H1 (cell line): ENCODE measurements at regions not wholly inside any gene's neighbourhood (a gene's known extent, or its start where the extent isn't known, plus 50 kb on each side); places are given as distances from the start of the nearest gene placed in this dataset.

Experiments
- FOSL1 ChIP-seq: IDR thresholded peaks from 2 replicates; pipeline ENCODE4 v1.6.1; 2011; ENCODE audit warnings: mild to moderate bottlenecking, low read depth, low read length, moderate library complexity; ENCODE audit not compliant: insufficient read depth
- JUN ChIP-seq: IDR thresholded peaks from 2 replicates; pipeline ENCODE4 v1.6.1; 2011; ENCODE audit warnings: low read depth, mild to moderate bottlenecking, improper control_type of control experiment, low read length
- TAF1 ChIP-seq: IDR thresholded peaks from 2 replicates; pipeline ENCODE4 v1.6.1; 2011; ENCODE audit warnings: mild to moderate bottlenecking, low read depth, low read length
- TF ChIP-seq, protein P1 (sequence below), 3 experiments: IDR thresholded peaks; 1 replicate in 2 of 3; 2 replicates in 1 of 3; pipeline versions ENCODE4 v1.5.1 to v1.6.1; 2011; ENCODE audit warnings: low read length in 3 of 3, mild to moderate bottlenecking in 3 of 3, inconsistent platforms in 2 of 3, low read depth in 1 of 3, moderate library complexity in 1 of 3; ENCODE audit not compliant: insufficient read depth in 1 of 3; ENCODE audit errors: control extremely low read depth in 1 of 3

DNA sequence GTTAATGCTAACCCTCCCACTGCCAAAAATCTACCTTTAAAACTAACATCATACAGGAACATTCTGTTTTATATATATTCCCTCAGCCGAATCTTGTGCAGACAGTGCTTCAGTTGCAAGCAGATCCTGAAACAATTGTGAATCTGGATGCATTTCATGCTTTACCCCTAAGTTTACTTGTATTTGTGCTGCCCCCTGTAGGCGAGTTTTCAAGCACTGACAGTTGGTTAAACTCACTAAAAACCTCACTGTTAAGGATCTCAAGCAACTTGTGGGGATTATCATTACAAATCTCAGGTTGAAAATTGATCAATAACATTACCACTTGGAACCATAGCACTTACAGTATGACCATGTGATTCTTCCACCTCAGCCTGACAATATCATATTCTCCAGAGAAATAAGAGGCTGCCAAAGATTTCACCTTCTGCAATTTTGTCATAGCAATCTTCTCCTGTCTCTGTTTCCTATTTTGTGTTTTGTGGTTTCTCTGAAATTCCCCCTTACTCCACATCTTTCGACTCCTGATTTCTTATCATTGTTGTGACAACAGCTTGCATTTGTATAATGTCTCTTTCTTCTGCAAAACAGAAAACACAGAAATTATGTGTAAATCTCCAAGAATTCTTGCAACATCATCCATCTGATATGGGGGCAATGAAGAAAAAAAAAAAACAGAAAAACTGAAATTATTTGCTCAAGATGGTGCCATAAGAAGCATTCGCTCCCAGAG, 354.6 kb upstream of the SETBP1 start:
- TF ChIP-seq TAF1, result no peak
- TF ChIP-seq, protein P1, sequence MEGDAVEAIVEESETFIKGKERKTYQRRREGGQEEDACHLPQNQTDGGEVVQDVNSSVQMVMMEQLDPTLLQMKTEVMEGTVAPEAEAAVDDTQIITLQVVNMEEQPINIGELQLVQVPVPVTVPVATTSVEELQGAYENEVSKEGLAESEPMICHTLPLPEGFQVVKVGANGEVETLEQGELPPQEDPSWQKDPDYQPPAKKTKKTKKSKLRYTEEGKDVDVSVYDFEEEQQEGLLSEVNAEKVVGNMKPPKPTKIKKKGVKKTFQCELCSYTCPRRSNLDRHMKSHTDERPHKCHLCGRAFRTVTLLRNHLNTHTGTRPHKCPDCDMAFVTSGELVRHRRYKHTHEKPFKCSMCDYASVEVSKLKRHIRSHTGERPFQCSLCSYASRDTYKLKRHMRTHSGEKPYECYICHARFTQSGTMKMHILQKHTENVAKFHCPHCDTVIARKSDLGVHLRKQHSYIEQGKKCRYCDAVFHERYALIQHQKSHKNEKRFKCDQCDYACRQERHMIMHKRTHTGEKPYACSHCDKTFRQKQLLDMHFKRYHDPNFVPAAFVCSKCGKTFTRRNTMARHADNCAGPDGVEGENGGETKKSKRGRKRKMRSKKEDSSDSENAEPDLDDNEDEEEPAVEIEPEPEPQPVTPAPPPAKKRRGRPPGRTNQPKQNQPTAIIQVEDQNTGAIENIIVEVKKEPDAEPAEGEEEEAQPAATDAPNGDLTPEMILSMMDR (IDR thresholded peaks at IDR 0.05; ENCODE audit: control extremely low read depth in 1 of 3, insufficient read depth in 1 of 3, low read depth in 1 of 3, low read length in 3 of 3), result peak in 2 of 3 experiments; percentile 67 to 72; a peak in 3 of 4 replicates
- TF ChIP-seq FOSL1, result no peak
- TF ChIP-seq JUN, result no peak
